K562 (cell line): ENCODE measurements at regions not wholly inside any gene's neighbourhood (a gene's known extent, or its start where the extent isn't known, plus 50 kb on each side); places are given as distances from the start of the nearest gene placed in this dataset.

Experiments used
- C11orf30 ChIP-seq: fragments of 450-650 bp; IDR thresholded peaks from 2 replicates; pipeline ENCODE4 v1.6.1; 2016; ENCODE audit warnings: low read depth, mild to moderate bottlenecking
- DDX20 ChIP-seq: fragments of 450-650 bp; IDR thresholded peaks from 2 replicates; pipeline ENCODE4 v1.6.1; 2016; ENCODE audit warnings: missing genetic modification characterization, low read depth, mild to moderate bottlenecking, missing compliant biosample characterization, moderate library complexity
- MNT ChIP-seq, 2 experiments: fragments of 450-650 bp; conservative IDR thresholded peaks; 2 replicates each; pipeline ENCODE4 v1.6.1; 2017; ENCODE audit warnings: mild to moderate bottlenecking in 2 of 2, moderate library complexity in 2 of 2
- NFIC ChIP-seq: fragments of 450-650 bp; IDR thresholded peaks from 2 replicates; pipeline ENCODE4 v1.6.1; 2017; ENCODE audit warnings: mild to moderate bottlenecking, inconsistent platforms
- PHF8 ChIP-seq: fragments of 200-600 bp; sonication (generic); IDR thresholded peaks from 2 replicates; pipeline ENCODE4 v1.6.1; 2012; ENCODE audit warnings: mixed run types, mild to moderate bottlenecking, inconsistent platforms, low read length, moderate library complexity, borderline replicate concordance
- POLR2H ChIP-seq: IDR thresholded peaks from 2 replicates; pipeline ENCODE4 v1.6.1; 2016; ENCODE audit warnings: missing genetic modification characterization, low read depth, mild to moderate bottlenecking, control low read depth, missing compliant biosample characterization, moderate library complexity
- RAD51 ChIP-seq: fragments of 450-650 bp; IDR thresholded peaks from 2 replicates; pipeline ENCODE4 v1.7.1; 2016; ENCODE audit warnings: low read depth, mild to moderate bottlenecking, borderline replicate concordance
- SIN3B ChIP-seq: fragments of 450-650 bp; IDR thresholded peaks from 2 replicates; pipeline ENCODE4 v1.6.1; 2017; ENCODE audit warnings: low read depth, mild to moderate bottlenecking, moderate library complexity
- SMARCE1 ChIP-seq: fragments of 450-650 bp; IDR thresholded peaks from 2 replicates; pipeline ENCODE4 v1.7.1; 2016; ENCODE audit warnings: mild to moderate bottlenecking
- SMC3 ChIP-seq: conservative IDR thresholded peaks from 2 replicates; pipeline ENCODE4 v1.6.1; 2011; ENCODE audit warnings: low read depth, low read length, improper control_type of control experiment; ENCODE audit not compliant: insufficient read depth
- ZNF318 ChIP-seq, 2 experiments: fragments of 450-650 bp; IDR thresholded peaks; 2 replicates each; pipeline ENCODE4 v1.6.1; 2016; ENCODE audit warnings: mild to moderate bottlenecking in 2 of 2, borderline replicate concordance in 1 of 2, low read depth in 1 of 2, moderate library complexity in 1 of 2
- ZNF592 ChIP-seq: fragments of 450-650 bp; IDR thresholded peaks from 2 replicates; pipeline ENCODE4 v1.6.1; 2017; ENCODE audit warnings: antibody characterized with exemption, mild to moderate bottlenecking

- TF ChIP-seq ZNF592 (peak; percentile 91), MNT (conservative IDR thresholded peaks at IDR 0.05) (peak; percentile 76 to 84), SMC3 (no peak), POLR2H (tag) (no peak), ZNF318 (IDR thresholded peaks at IDR 0.05; ENCODE audit: borderline replicate concordance in 1 of 2, low read depth in 1 of 2) (no peak), C11orf30 (peak; percentile 88), SIN3B (no peak), PHF8 (peak; percentile 36; the same call in 1 of the 2 replicates), RAD51 (no peak), SMARCE1 (0 out of 2 replicates have a peak, but pooled peaks have one; percentile 12), DDX20 (tag) (no peak), NFIC (0 out of 2 replicates have a peak, but pooled peaks have one; percentile 4)
These were observed 479.5 kb downstream of the TMEM114 start (continued) for GRCh38 chr16:8110572-8111514.
